Activated naive CD8-positive, alpha-beta T cell treated with anti-CD3 and anti-CD28 coated beads, Interleukin-2, amount 50 U/mL, for 24 hours (primary cell): ENCODE measurements at regions not wholly inside any gene's neighbourhood (a gene's known extent, or its start where the extent isn't known, plus 50 kb on each side); places are given as distances from the start of the nearest gene placed in this dataset.

ENCODE experiments used
- ATAC-seq: fragments of 150-1000 bp; cut with Tn5 transposase; one replicate; pipeline ENCODE4 v1.10.0; 2021
- DNase-seq: peaks from one replicate; pipeline ENCODE4 v3.0.0; 2021
- H3K27ac Mint-ChIP-seq: one replicate; pipeline ENCODE4 v1.8.0; 2021; ENCODE audit warnings: mild to moderate bottlenecking, mixed read lengths
- H3K27me3 Mint-ChIP-seq: one replicate; pipeline ENCODE4 v1.8.0; 2021; ENCODE audit warnings: mixed read lengths
- H3K36me3 Mint-ChIP-seq: one replicate; pipeline ENCODE4 v1.8.0; 2021; ENCODE audit warnings: low read depth, mixed read lengths
- H3K4me1 Mint-ChIP-seq: one replicate; pipeline ENCODE4 v1.8.0; 2021; ENCODE audit warnings: mixed read lengths
- H3K4me3 Mint-ChIP-seq: one replicate; pipeline ENCODE4 v1.8.0; 2021; ENCODE audit warnings: mild to moderate bottlenecking, moderate library complexity, mixed read lengths
- H3K9me3 Mint-ChIP-seq: one replicate; pipeline ENCODE4 v1.8.0; 2021; ENCODE audit warnings: mixed read lengths

- peak; percentile 4 for DNase-seq
- ATAC-seq: no peak
- Mint-ChIP-seq H3K9me3 (no peaks in the 10 kb centered on the region), H3K36me3 (no peaks in the 10 kb centered on the region), H3K27me3 (peaks cover 7% of the 10 kb centered on the region), H3K4me3 (no peak overlapping the region), H3K27ac (no peak overlapping the region), H3K4me1 (peaks cover 8% of the 10 kb centered on the region)
Observed at GRCh38 chr16:26644912-26645543, 421.7 kb upstream of the C16orf82 start.

- ATAC-seq: peak; percentile 57
- no peak overlapping the region for H3K4me3 Mint-ChIP-seq
Observed at GRCh38 chr16:26645614-26646013, 421.1 kb upstream of the C16orf82 start.

GRCh38 chr16:26647870-26648269 is 418.9 kb upstream of the C16orf82 start:
- DNase-seq: no peak
- Mint-ChIP-seq H3K4me1 (peaks cover 8% of the 10 kb centered on the region), H3K9me3 (no peaks in the 10 kb centered on the region), H3K27me3 (peaks cover 3% of the 10 kb centered on the region), H3K27ac (no peak overlapping the region), H3K4me3 (no peak overlapping the region), H3K36me3 (no peaks in the 10 kb centered on the region)
- no peak for ATAC-seq

More at GRCh38 chr16:26645614-26646013, 421.1 kb upstream of the C16orf82 start:
- DNase-seq: peak; percentile 62
- no peaks in the 10 kb centered on the region for H3K36me3 Mint-ChIP-seq
- H3K4me1 Mint-ChIP-seq: peaks cover 8% of the 10 kb centered on the region
- peaks cover 5% of the 10 kb centered on the region for H3K27me3 Mint-ChIP-seq
- no peaks in the 10 kb centered on the region for H3K9me3 Mint-ChIP-seq
- H3K27ac Mint-ChIP-seq: no peak overlapping the region

- Mint-ChIP-seq H3K27ac (no peak overlapping the region), H3K4me1 (peaks cover 8% of the 10 kb centered on the region), H3K36me3 (no peaks in the 10 kb centered on the region), H3K9me3 (no peaks in the 10 kb centered on the region), H3K4me3 (no peak overlapping the region), H3K27me3 (no peaks in the 10 kb centered on the region)
- ATAC-seq: no peak
- DNase-seq: no peak
Observed at GRCh38 chr16:26648851-26649250, 417.9 kb upstream of the C16orf82 start.

GRCh38 chr16:26649381-26650045 is 417.2 kb upstream of the C16orf82 start:
- no peaks in the 10 kb centered on the region for H3K27me3 Mint-ChIP-seq
- peaks cover 1% of the 10 kb centered on the region for H3K9me3 Mint-ChIP-seq
- no peak overlapping the region for H3K4me3 Mint-ChIP-seq
- ATAC-seq (no peak), DNase-seq (no peak)
- H3K4me1 Mint-ChIP-seq: peaks cover 8% of the 10 kb centered on the region
- no peaks in the 10 kb centered on the region for H3K36me3 Mint-ChIP-seq
- no peak overlapping the region for H3K27ac Mint-ChIP-seq

- Mint-ChIP-seq H3K36me3 (no peaks in the 10 kb centered on the region), H3K27me3 (peaks cover 9% of the 10 kb centered on the region), H3K4me3 (no peak overlapping the region), H3K9me3 (peaks cover 5% of the 10 kb centered on the region), H3K4me1 (no peaks in the 10 kb centered on the region), H3K27ac (no peak overlapping the region)
- no peak for ATAC-seq
- no peak for DNase-seq
Observed at GRCh38 chr16:26651464-26651863, 415.3 kb upstream of the C16orf82 start.

GRCh38 chr16:26651884-26652283 is 414.8 kb upstream of the C16orf82 start:
- H3K27me3 Mint-ChIP-seq: peaks cover 12% of the 10 kb centered on the region
- no peak overlapping the region for H3K27ac Mint-ChIP-seq
- H3K4me1 Mint-ChIP-seq: no peaks in the 10 kb centered on the region
- H3K9me3 Mint-ChIP-seq: peaks cover 5% of the 10 kb centered on the region
- ATAC-seq (no peak), DNase-seq (no peak)
- no peaks in the 10 kb centered on the region for H3K36me3 Mint-ChIP-seq
- H3K4me3 Mint-ChIP-seq: no peak overlapping the region

- Mint-ChIP-seq H3K27ac (no peak overlapping the region), H3K9me3 (peaks cover 9% of the 10 kb centered on the region), H3K4me1 (no peaks in the 10 kb centered on the region), H3K27me3 (peaks cover 34% of the 10 kb centered on the region), H3K36me3 (no peaks in the 10 kb centered on the region), H3K4me3 (no peak overlapping the region)
- DNase-seq (no peak), ATAC-seq (no peak)
Observed at GRCh38 chr16:26658486-26658885, 408.2 kb upstream of the C16orf82 start.

GRCh38 chr16:26658915-26659314 is 407.8 kb upstream of the C16orf82 start:
- ATAC-seq (no peak), DNase-seq (no peak)
- Mint-ChIP-seq H3K36me3 (no peaks in the 10 kb centered on the region), H3K9me3 (peaks cover 9% of the 10 kb centered on the region), H3K4me1 (peaks cover 2% of the 10 kb centered on the region), H3K27me3 (peaks cover 37% of the 10 kb centered on the region), H3K4me3 (no peak overlapping the region), H3K27ac (no peak overlapping the region)

GRCh38 chr16:26664086-26664485 is 402.6 kb upstream of the C16orf82 start:
- peaks cover 23% of the 10 kb centered on the region for H3K27me3 Mint-ChIP-seq

GRCh38 chr16:26665166-26665939 is 401.4 kb upstream of the C16orf82 start:
- Mint-ChIP-seq H3K36me3 (no peaks in the 10 kb centered on the region), H3K27me3 (peaks cover 21% of the 10 kb centered on the region), H3K4me1 (peaks cover 15% of the 10 kb centered on the region), H3K4me3 (no peak overlapping the region), H3K9me3 (peaks cover 5% of the 10 kb centered on the region), H3K27ac (no peak overlapping the region)
- DNase-seq (peak; percentile 18), ATAC-seq (peak; percentile 80)

More at GRCh38 chr16:26664086-26664485, 402.6 kb upstream of the C16orf82 start:
- no peaks in the 10 kb centered on the region for H3K36me3 Mint-ChIP-seq
- no peaks in the 10 kb centered on the region for H3K9me3 Mint-ChIP-seq
- DNase-seq: no peak
- H3K4me3 Mint-ChIP-seq: no peak overlapping the region
- H3K4me1 Mint-ChIP-seq: peaks cover 11% of the 10 kb centered on the region
- ATAC-seq: no peak
- no peak overlapping the region for H3K27ac Mint-ChIP-seq

GRCh38 chr16:26666486-26666885 is 400.2 kb upstream of the C16orf82 start:
- H3K27me3 Mint-ChIP-seq: peaks cover 22% of the 10 kb centered on the region
- H3K27ac Mint-ChIP-seq: no peak overlapping the region
- H3K36me3 Mint-ChIP-seq: no peaks in the 10 kb centered on the region
- no peak for ATAC-seq
- peaks cover 12% of the 10 kb centered on the region for H3K9me3 Mint-ChIP-seq
- no peak overlapping the region for H3K4me3 Mint-ChIP-seq
- no peak for DNase-seq
- H3K4me1 Mint-ChIP-seq: peaks cover 20% of the 10 kb centered on the region

- no peaks in the 10 kb centered on the region for H3K36me3 Mint-ChIP-seq
- H3K9me3 Mint-ChIP-seq: peaks cover 14% of the 10 kb centered on the region
- no peak for ATAC-seq
- H3K27me3 Mint-ChIP-seq: peaks cover 17% of the 10 kb centered on the region
- no peak overlapping the region for H3K4me3 Mint-ChIP-seq
- DNase-seq: no peak
- H3K4me1 Mint-ChIP-seq: peaks cover 28% of the 10 kb centered on the region
- H3K27ac Mint-ChIP-seq: no peak overlapping the region
Observed at GRCh38 chr16:26667307-26667706, 399.4 kb upstream of the C16orf82 start.

- ATAC-seq: no peak
- DNase-seq: no peak
- Mint-ChIP-seq H3K36me3 (no peaks in the 10 kb centered on the region), H3K27me3 (peaks cover 13% of the 10 kb centered on the region), H3K9me3 (peaks cover 18% of the 10 kb centered on the region), H3K27ac (no peak overlapping the region), H3K4me3 (no peak overlapping the region), H3K4me1 (peaks cover 34% of the 10 kb centered on the region)
Observed at GRCh38 chr16:26668026-26668425, 398.7 kb upstream of the C16orf82 start.

GRCh38 chr16:26672206-26672605 is 394.5 kb upstream of the C16orf82 start:
- Mint-ChIP-seq H3K27ac (peak overlapping the region; percentile 84), H3K4me1 (peaks cover 23% of the 10 kb centered on the region), H3K4me3 (peak overlapping the region; percentile 28), H3K27me3 (peaks cover 1% of the 10 kb centered on the region), H3K36me3 (peaks cover 1% of the 10 kb centered on the region), H3K9me3 (peaks cover 31% of the 10 kb centered on the region)
- ATAC-seq (peak; percentile 70), DNase-seq (peak; percentile 57)
